ENCODE measurements at regions not wholly inside any gene's neighbourhood (a gene's known extent, or its start where the extent isn't known, plus 50 kb on each side); places are given as distances from the start of the nearest gene placed in this dataset.

- H3K4me3 ChIP-seq (ENCODE audit: low read length): no peak overlapping the region
- TF ChIP-seq CTCF (IDR thresholded peaks at IDR 0.05; ENCODE audit: insufficient read depth, low read depth, low read length, missing control alignments): no peak
- DNase-seq (ENCODE audit: low read depth): peak; percentile 81
Observed at GRCh38 chr9:23638837-23639426, 187.1 kb downstream of the ELAVL2 start.
